Neural cell (in vitro differentiated cells): ENCODE measurements at regions not wholly inside any gene's neighbourhood (a gene's known extent, or its start where the extent isn't known, plus 50 kb on each side); places are given as distances from the start of the nearest gene placed in this dataset.

Experiments used
- H2AFZ ChIP-seq: fragments of 200-600, 300-800 bp; sonication (generic), shearing (Covaris generic); 2 replicates; pipeline ENCODE4 v1.6.0; 2014; ENCODE audit warnings: low read depth, mild to moderate bottlenecking, antibody characterized with exemption, low read length, moderate library complexity
- H3F3A ChIP-seq: fragments of 200-600 bp; shearing (Covaris generic); 2 replicates; pipeline ENCODE4 v1.6.1; 2016; ENCODE audit warnings: mild to moderate bottlenecking, moderate library complexity, mixed read lengths, antibody characterized with exemption, low read length; ENCODE audit not compliant: insufficient read depth, poor library complexity, severe bottlenecking
- H3K27ac ChIP-seq: fragments of 200-600, 300-800 bp; sonication (generic), shearing (Covaris generic); 2 replicates; pipeline ENCODE4 v1.5.1; 2014; ENCODE audit warnings: mild to moderate bottlenecking, low read length, moderate library complexity
- H3K27me3 ChIP-seq: fragments of 300-800, 200-600 bp; sonication (generic), shearing (Covaris generic); 2 replicates; pipeline ENCODE4 v1.6.0; 2014; ENCODE audit warnings: mild to moderate bottlenecking, low read depth, low read length, moderate library complexity; ENCODE audit not compliant: insufficient read depth
- H3K36me3 ChIP-seq: fragments of 300-800, 200-600 bp; sonication (generic), shearing (Covaris generic); 2 replicates; pipeline ENCODE4 v1.5.1; 2014; ENCODE audit warnings: mild to moderate bottlenecking, antibody characterized with exemption, low read length, moderate library complexity; ENCODE audit not compliant: insufficient read depth
- H3K4me2 ChIP-seq: fragments of 300-800, 200-600 bp; sonication (generic), shearing (Covaris generic); 2 replicates; pipeline ENCODE4 v1.6.0; 2014; ENCODE audit warnings: mild to moderate bottlenecking, low read length
- H3K4me3 ChIP-seq: fragments of 300-800, 200-600 bp; sonication (generic), shearing (Covaris generic); 2 replicates; pipeline ENCODE4 v1.5.1; 2014; ENCODE audit warnings: mild to moderate bottlenecking, low read length, moderate library complexity
- H3K79me2 ChIP-seq: fragments of 200-600 bp; shearing (Covaris generic); replicated peaks from 2 replicates; pipeline ENCODE4 v1.6.0; 2014; ENCODE audit warnings: mild to moderate bottlenecking, low read length, moderate library complexity; ENCODE audit not compliant: insufficient read depth
- H3K9ac ChIP-seq: fragments of 300-800, 200-600 bp; sonication (generic), shearing (Covaris generic); 2 replicates; pipeline ENCODE4 v1.6.1; 2016; ENCODE audit warnings: mild to moderate bottlenecking, low read length, mixed read lengths
- H3K9me2 ChIP-seq: fragments of 200-600 bp; shearing (Covaris generic); 2 replicates; pipeline ENCODE4 v1.6.1; 2016; ENCODE audit warnings: mild to moderate bottlenecking, low read length, mixed read lengths; ENCODE audit not compliant: insufficient read depth
- H3K9me3 ChIP-seq: fragments of 200-600, 300-800 bp; sonication (generic), shearing (Covaris generic); 2 replicates; pipeline ENCODE4 v1.6.1; 2016; ENCODE audit warnings: mild to moderate bottlenecking, mixed run types, low read length, moderate library complexity, mixed read lengths
- H4K20me1 ChIP-seq: fragments of 200-600 bp; shearing (Covaris generic); 2 replicates; pipeline ENCODE4 v1.6.1; 2016; ENCODE audit warnings: mild to moderate bottlenecking, mixed run types; ENCODE audit not compliant: insufficient read depth
- EP300 ChIP-seq: fragments of 450-650 bp; conservative IDR thresholded peaks from 2 replicates; pipeline ENCODE4 v1.6.1; 2014; ENCODE audit warnings: antibody characterized with exemption, mild to moderate bottlenecking, moderate library complexity; ENCODE audit not compliant: poor library complexity, severe bottlenecking
- EZH2 ChIP-seq: fragments of 200-600, 300-800 bp; shearing (Covaris generic), sonication (generic); IDR thresholded peaks from 2 replicates; pipeline ENCODE4 v1.6.1; 2014; ENCODE audit warnings: antibody characterized with exemption, low read length, borderline replicate concordance, mild to moderate bottlenecking; ENCODE audit not compliant: insufficient read depth, poor library complexity, severe bottlenecking
- MXI1 ChIP-seq: fragments of 450-650 bp; conservative IDR thresholded peaks from 2 replicates; pipeline ENCODE4 v1.6.1; 2014; ENCODE audit warnings: antibody characterized with exemption, mild to moderate bottlenecking; ENCODE audit not compliant: poor library complexity, severe bottlenecking
- POLR2AphosphoS5 ChIP-seq: IDR thresholded peaks from 2 replicates; pipeline ENCODE4 v1.6.1; 2012
- RAD21 ChIP-seq: fragments of 450-650 bp; conservative IDR thresholded peaks from 2 replicates; pipeline ENCODE4 v1.6.1; 2014; ENCODE audit warnings: antibody characterized with exemption, mild to moderate bottlenecking, moderate library complexity
- SMC3 ChIP-seq: fragments of 450-650 bp; conservative IDR thresholded peaks from 2 replicates; pipeline ENCODE4 v1.6.1; 2014; ENCODE audit warnings: antibody characterized with exemption, mild to moderate bottlenecking, moderate library complexity; ENCODE audit not compliant: poor library complexity
- TAF1 ChIP-seq: IDR thresholded peaks from 2 replicates; pipeline ENCODE4 v1.6.1; 2012; ENCODE audit warnings: low read depth
- TF ChIP-seq, protein P1 (sequence below): IDR thresholded peaks from 2 replicates; pipeline ENCODE4 v1.6.1; 2012; ENCODE audit warnings: borderline replicate concordance
- TF ChIP-seq, protein P2 (sequence below): fragments of 450-650 bp; IDR thresholded peaks from 2 replicates; pipeline ENCODE4 v1.5.1; 2014; ENCODE audit warnings: antibody characterized with exemption, mild to moderate bottlenecking, moderate library complexity; ENCODE audit not compliant: poor library complexity, severe bottlenecking

DNA sequence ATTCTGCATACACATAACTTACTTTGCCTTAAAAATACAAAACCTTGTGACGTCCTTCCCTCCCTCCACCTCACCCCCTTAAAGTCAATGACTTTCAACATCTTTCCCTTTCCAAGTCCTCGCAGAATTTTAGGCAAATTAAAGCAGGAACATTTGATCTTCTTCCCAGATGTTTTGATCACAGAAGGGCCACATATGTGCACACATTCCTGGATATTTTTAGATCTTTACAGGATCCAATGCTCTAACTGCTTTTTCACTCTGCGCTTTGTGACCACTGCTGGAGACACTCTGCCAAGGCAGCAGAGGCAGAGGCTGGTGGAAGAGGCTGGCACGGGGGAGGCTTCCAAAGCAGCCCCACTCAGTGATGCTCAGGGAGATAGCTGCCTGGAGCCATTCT, 130.7 kb downstream of the SEC61B start:
- Histone ChIP-seq H3K9me3 (no peaks in the 10 kb centered on the region), H3K4me2 (no peak overlapping the region), H4K20me1 (no peaks in the 10 kb centered on the region), H3K79me2 (no peaks in the 10 kb centered on the region), H3K4me3 (no peak overlapping the region), H3K9me2 (no peaks in the 10 kb centered on the region), H3K27me3 (no peaks in the 10 kb centered on the region), H3K9ac (no peak overlapping the region), H2AFZ (no peak overlapping the region), H3F3A (no peaks in the 10 kb centered on the region), H3K36me3 (no peaks in the 10 kb centered on the region), H3K27ac (no peak overlapping the region)
- no peak for TF ChIP-seq EZH2
- no peak for TF ChIP-seq EP300
- no peak for TF ChIP-seq TAF1
- TF ChIP-seq, protein P1, sequence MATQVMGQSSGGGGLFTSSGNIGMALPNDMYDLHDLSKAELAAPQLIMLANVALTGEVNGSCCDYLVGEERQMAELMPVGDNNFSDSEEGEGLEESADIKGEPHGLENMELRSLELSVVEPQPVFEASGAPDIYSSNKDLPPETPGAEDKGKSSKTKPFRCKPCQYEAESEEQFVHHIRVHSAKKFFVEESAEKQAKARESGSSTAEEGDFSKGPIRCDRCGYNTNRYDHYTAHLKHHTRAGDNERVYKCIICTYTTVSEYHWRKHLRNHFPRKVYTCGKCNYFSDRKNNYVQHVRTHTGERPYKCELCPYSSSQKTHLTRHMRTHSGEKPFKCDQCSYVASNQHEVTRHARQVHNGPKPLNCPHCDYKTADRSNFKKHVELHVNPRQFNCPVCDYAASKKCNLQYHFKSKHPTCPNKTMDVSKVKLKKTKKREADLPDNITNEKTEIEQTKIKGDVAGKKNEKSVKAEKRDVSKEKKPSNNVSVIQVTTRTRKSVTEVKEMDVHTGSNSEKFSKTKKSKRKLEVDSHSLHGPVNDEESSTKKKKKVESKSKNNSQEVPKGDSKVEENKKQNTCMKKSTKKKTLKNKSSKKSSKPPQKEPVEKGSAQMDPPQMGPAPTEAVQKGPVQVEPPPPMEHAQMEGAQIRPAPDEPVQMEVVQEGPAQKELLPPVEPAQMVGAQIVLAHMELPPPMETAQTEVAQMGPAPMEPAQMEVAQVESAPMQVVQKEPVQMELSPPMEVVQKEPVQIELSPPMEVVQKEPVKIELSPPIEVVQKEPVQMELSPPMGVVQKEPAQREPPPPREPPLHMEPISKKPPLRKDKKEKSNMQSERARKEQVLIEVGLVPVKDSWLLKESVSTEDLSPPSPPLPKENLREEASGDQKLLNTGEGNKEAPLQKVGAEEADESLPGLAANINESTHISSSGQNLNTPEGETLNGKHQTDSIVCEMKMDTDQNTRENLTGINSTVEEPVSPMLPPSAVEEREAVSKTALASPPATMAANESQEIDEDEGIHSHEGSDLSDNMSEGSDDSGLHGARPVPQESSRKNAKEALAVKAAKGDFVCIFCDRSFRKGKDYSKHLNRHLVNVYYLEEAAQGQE = no peak
- no peak for TF ChIP-seq MXI1
- no peak for TF ChIP-seq POLR2AphosphoS5
- TF ChIP-seq, protein P2, sequence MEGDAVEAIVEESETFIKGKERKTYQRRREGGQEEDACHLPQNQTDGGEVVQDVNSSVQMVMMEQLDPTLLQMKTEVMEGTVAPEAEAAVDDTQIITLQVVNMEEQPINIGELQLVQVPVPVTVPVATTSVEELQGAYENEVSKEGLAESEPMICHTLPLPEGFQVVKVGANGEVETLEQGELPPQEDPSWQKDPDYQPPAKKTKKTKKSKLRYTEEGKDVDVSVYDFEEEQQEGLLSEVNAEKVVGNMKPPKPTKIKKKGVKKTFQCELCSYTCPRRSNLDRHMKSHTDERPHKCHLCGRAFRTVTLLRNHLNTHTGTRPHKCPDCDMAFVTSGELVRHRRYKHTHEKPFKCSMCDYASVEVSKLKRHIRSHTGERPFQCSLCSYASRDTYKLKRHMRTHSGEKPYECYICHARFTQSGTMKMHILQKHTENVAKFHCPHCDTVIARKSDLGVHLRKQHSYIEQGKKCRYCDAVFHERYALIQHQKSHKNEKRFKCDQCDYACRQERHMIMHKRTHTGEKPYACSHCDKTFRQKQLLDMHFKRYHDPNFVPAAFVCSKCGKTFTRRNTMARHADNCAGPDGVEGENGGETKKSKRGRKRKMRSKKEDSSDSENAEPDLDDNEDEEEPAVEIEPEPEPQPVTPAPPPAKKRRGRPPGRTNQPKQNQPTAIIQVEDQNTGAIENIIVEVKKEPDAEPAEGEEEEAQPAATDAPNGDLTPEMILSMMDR = no peak
- TF ChIP-seq SMC3 = no peak
- no peak for TF ChIP-seq RAD21

DNA sequence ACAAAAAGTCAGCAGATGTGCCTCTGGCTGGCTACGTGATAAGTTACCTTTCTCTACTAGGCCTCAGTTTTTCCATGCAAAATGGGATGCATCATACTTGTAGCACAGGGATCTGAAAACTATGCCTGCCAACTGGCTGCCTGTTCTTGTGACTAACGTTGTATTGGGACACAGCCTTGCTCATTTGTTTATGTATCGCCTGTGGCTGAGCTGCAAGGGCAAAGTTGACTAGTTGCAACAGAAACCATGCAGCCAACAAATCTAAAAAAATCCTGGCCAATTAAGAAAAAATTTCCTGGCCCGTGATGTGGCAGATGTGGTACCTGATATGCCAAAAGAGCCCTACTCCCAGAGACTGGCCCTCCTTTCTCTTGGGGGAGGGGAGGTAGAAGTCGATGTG, 131.3 kb downstream of the SEC61B start:
- Histone ChIP-seq H3K9ac (no peak overlapping the region), H2AFZ (no peak overlapping the region), H3K9me2 (no peaks in the 10 kb centered on the region), H3K9me3 (no peaks in the 10 kb centered on the region), H3K79me2 (no peaks in the 10 kb centered on the region), H3K36me3 (no peaks in the 10 kb centered on the region), H3K4me3 (no peak overlapping the region), H3K27me3 (no peaks in the 10 kb centered on the region), H3F3A (no peaks in the 10 kb centered on the region), H3K27ac (no peak overlapping the region), H4K20me1 (no peaks in the 10 kb centered on the region), H3K4me2 (no peak overlapping the region)
- TF ChIP-seq EP300 = no peak
- TF ChIP-seq, protein P2 = no peak
- TF ChIP-seq SMC3 = no peak
- TF ChIP-seq TAF1 = no peak
- TF ChIP-seq POLR2AphosphoS5 = no peak
- no peak for TF ChIP-seq RAD21
- TF ChIP-seq MXI1 = no peak
- TF ChIP-seq, protein P1 = no peak
